H1 (cell line): ENCODE measurements at regions not wholly inside any gene's neighbourhood (a gene's known extent, or its start where the extent isn't known, plus 50 kb on each side); places are given as distances from the start of the nearest gene placed in this dataset.

Experiments used
- CTCF ChIA-PET: fragments of 300-600 bp; sonication (Branson Sonifier 250); formaldehyde crosslinking; loops from one replicate; lab custom pipeline; 2021; ENCODE audit not compliant: partially characterized antibody; lab: Charles Lee
- POLR2A ChIA-PET: fragments of 300-600 bp; sonication (Branson Sonifier 250); formaldehyde crosslinking; loops from one replicate; lab custom pipeline; 2021; ENCODE audit warnings: inconsistent platforms; ENCODE audit not compliant: partially characterized antibody; lab: Charles Lee
- DNase-seq, 2 experiments: peaks; one replicate each; pipeline versions ENCODE4 v3.0.0 to v3.0.0-alpha.2; 2010 to 2022; ENCODE audit warnings: low spot score in 2 of 2, low read depth in 1 of 2, mixed read lengths in 1 of 2
- FAIRE-seq: peaks from 2 replicates; lab custom pipeline; 2011; peaks lifted over from hg19 to GRCh38; lab: Jason Lieb, UNC
- H2AFZ ChIP-seq: 2 replicates; pipeline ENCODE4 v1.8.1; 2012; ENCODE audit warnings: low read length, inconsistent platforms
- H2AK5ac ChIP-seq: 2 replicates; pipeline ENCODE4 v1.6.1; 2013; ENCODE audit warnings: low read depth, low read length
- H2BK120ac ChIP-seq: replicated peaks from 2 replicates; pipeline ENCODE3; 2013; ENCODE audit warnings: low read depth, low read length, inconsistent platforms
- H2BK12ac ChIP-seq: 2 replicates; pipeline ENCODE4 v1.6.1; 2013; ENCODE audit warnings: low read depth, low read length
- H2BK15ac ChIP-seq: 2 replicates; pipeline ENCODE4 v1.6.1; 2013; ENCODE audit warnings: low read length
- H2BK20ac ChIP-seq: 2 replicates; pipeline ENCODE4 v1.6.1; 2013; ENCODE audit warnings: low read length
- H2BK5ac ChIP-seq: 2 replicates; pipeline ENCODE4 v1.6.1; 2013; ENCODE audit warnings: low read depth, low read length
- H3K14ac ChIP-seq: 2 replicates; pipeline ENCODE4 v1.6.1; 2013; ENCODE audit warnings: inconsistent platforms; ENCODE audit not compliant: insufficient read length
- H3K18ac ChIP-seq: 2 replicates; pipeline ENCODE4 v1.6.1; 2013; ENCODE audit warnings: low read length; ENCODE audit errors: extremely low read depth
- H3K23ac ChIP-seq: 2 replicates; pipeline ENCODE4 v1.6.1; 2013; ENCODE audit warnings: inconsistent platforms; ENCODE audit not compliant: insufficient read length
- H3K23me2 ChIP-seq: 2 replicates; pipeline ENCODE4 v1.6.1; 2013; ENCODE audit warnings: low read depth, low read length
- H3K27ac ChIP-seq: 2 replicates; pipeline ENCODE4 v1.6.1; 2011; ENCODE audit warnings: low read depth, low read length, inconsistent platforms
- H3K27me3 ChIP-seq, 4 experiments: replicated peaks in 1 of 4; 1 replicate in 1 of 4; 2 replicates in 3 of 4; pipeline versions ENCODE4 v1.6.1 to v1.8.1; 2011 to 2013; ENCODE audit warnings: low read length in 3 of 4, mild to moderate bottlenecking in 3 of 4, inconsistent platforms in 2 of 4, mixed read lengths in 2 of 4, moderate library complexity in 1 of 4; ENCODE audit not compliant: control insufficient read depth in 3 of 4, insufficient read depth in 3 of 4; ENCODE audit errors: extremely low read depth in 1 of 4
- H3K36me3 ChIP-seq, 4 experiments: 2 replicates each; pipeline versions ENCODE4 v1.6.1 to v1.8.1; 2011 to 2013; ENCODE audit warnings: mild to moderate bottlenecking in 4 of 4, low read length in 3 of 4, moderate library complexity in 2 of 4, control low read depth in 1 of 4, inconsistent platforms in 1 of 4; ENCODE audit not compliant: insufficient read depth in 4 of 4, control insufficient read depth in 2 of 4
- H3K4ac ChIP-seq: replicated peaks from 2 replicates; pipeline ENCODE3; 2013; ENCODE audit warnings: low read length, low read depth, mixed read lengths, inconsistent platforms; ENCODE audit not compliant: insufficient read length
- H3K4me1 ChIP-seq, 4 experiments: replicated peaks in 1 of 4; 1 replicate in 1 of 4; 2 replicates in 3 of 4; pipeline versions ENCODE4 v1.6.1 to v1.8.1; 2011 to 2013; ENCODE audit warnings: low read length in 3 of 4, inconsistent platforms in 2 of 4, mixed read lengths in 1 of 4; ENCODE audit not compliant: insufficient read depth in 4 of 4, control insufficient read depth in 3 of 4
- H3K4me2 ChIP-seq, 2 experiments: 2 replicates each; pipeline versions ENCODE4 v1.6.1 to v1.8.1; 2011 to 2013; ENCODE audit warnings: low read depth in 2 of 2, low read length in 2 of 2, control low read depth in 1 of 2, inconsistent platforms in 1 of 2, mild to moderate bottlenecking in 1 of 2; ENCODE audit not compliant: insufficient read depth in 1 of 2
- H3K4me3 ChIP-seq, 4 experiments: fragments of 200-600, 300-600 bp in 1 of 4; sonication (generic), shearing (Covaris generic), sonication (Bioruptor Twin) in 1 of 4; 2 replicates each; pipeline versions ENCODE4 v1.5.1 to v1.8.1; 2011 to 2016; ENCODE audit warnings: low read length in 4 of 4, low read depth in 3 of 4, control low read depth in 2 of 4, inconsistent platforms in 2 of 4, mild to moderate bottlenecking in 2 of 4, mixed read lengths in 1 of 4, moderate library complexity in 1 of 4; ENCODE audit not compliant: insufficient read depth in 2 of 4; ENCODE audit errors: extremely low read depth in 1 of 4
- H3K56ac ChIP-seq: replicated peaks from 2 replicates; pipeline ENCODE3; 2013; ENCODE audit warnings: low read depth, mild to moderate bottlenecking, mixed read lengths, low read length, inconsistent platforms; ENCODE audit not compliant: insufficient read length
- H3K79me1 ChIP-seq: 2 replicates; pipeline ENCODE4 v1.6.1; 2013; ENCODE audit warnings: low read depth, low read length, control low read depth
- H3K79me2 ChIP-seq, 2 experiments: 2 replicates each; pipeline versions ENCODE4 v1.6.1 to v1.8.1; 2012 to 2013; ENCODE audit warnings: low read length in 2 of 2, mild to moderate bottlenecking in 2 of 2, inconsistent platforms in 1 of 2; ENCODE audit not compliant: insufficient read depth in 2 of 2, control insufficient read depth in 1 of 2
- H3K9ac ChIP-seq, 4 experiments: replicated peaks in 1 of 4; 1 replicate in 1 of 4; 2 replicates in 3 of 4; pipeline versions ENCODE4 v1.6.1 to v1.8.1; 2011 to 2013; ENCODE audit warnings: low read depth in 3 of 4, low read length in 3 of 4, control low read depth in 2 of 4, mild to moderate bottlenecking in 2 of 4, moderate library complexity in 2 of 4, inconsistent platforms in 1 of 4; ENCODE audit errors: extremely low read depth in 1 of 4
- H3K9me3 ChIP-seq, 2 experiments: 2 replicates each; pipeline versions ENCODE4 v1.6.1 to v1.8.1; 2012 to 2013; ENCODE audit warnings: mild to moderate bottlenecking in 2 of 2, moderate library complexity in 2 of 2, control low read depth in 1 of 2, inconsistent platforms in 1 of 2, low read depth in 1 of 2, low read length in 1 of 2, mixed read lengths in 1 of 2; ENCODE audit not compliant: insufficient read depth in 2 of 2
- H4K20me1 ChIP-seq, 2 experiments: replicated peaks in 1 of 2; 2 replicates each; pipeline versions ENCODE3 to v1.8.1; 2011 to 2013; ENCODE audit warnings: inconsistent platforms in 2 of 2, low read length in 2 of 2, mild to moderate bottlenecking in 1 of 2; ENCODE audit not compliant: insufficient read depth in 2 of 2, control insufficient read depth in 1 of 2
- H4K5ac ChIP-seq: 2 replicates; pipeline ENCODE4 v1.6.1; 2013; ENCODE audit warnings: low read length, low read depth, mixed read lengths, inconsistent platforms; ENCODE audit not compliant: insufficient read length
- H4K8ac ChIP-seq: 2 replicates; pipeline ENCODE4 v1.8.0; 2013; ENCODE audit warnings: mild to moderate bottlenecking, moderate library complexity, low read length, inconsistent platforms; ENCODE audit not compliant: insufficient read depth; ENCODE audit errors: extremely low read depth
- H4K91ac ChIP-seq: replicated peaks from 2 replicates; pipeline ENCODE3; 2013; ENCODE audit warnings: low read length, mixed read lengths, inconsistent platforms; ENCODE audit not compliant: insufficient read length
- CBX8 ChIP-seq: fragments of 300-800, 300-1000 bp; sonication (generic); IDR thresholded peaks from 2 replicates; pipeline ENCODE4 v1.7.1; 2016; ENCODE audit warnings: low read depth, low read length, borderline replicate concordance
- EGR1 ChIP-seq: IDR thresholded peaks from 2 replicates; pipeline ENCODE4 v1.6.1; 2011; ENCODE audit warnings: low read depth, low read length, borderline replicate concordance
- NANOG ChIP-seq: IDR thresholded peaks from 2 replicates; pipeline ENCODE4 v1.6.1; 2011; ENCODE audit warnings: low read length, low read depth, mild to moderate bottlenecking, inconsistent platforms; ENCODE audit not compliant: insufficient read depth, poor library complexity, severe bottlenecking
- TAF7 ChIP-seq: optimal IDR thresholded peaks from 2 replicates; pipeline ENCODE3; 2011; ENCODE audit warnings: low read depth, mild to moderate bottlenecking, inconsistent platforms, low read length, moderate library complexity, borderline replicate concordance

DNA sequence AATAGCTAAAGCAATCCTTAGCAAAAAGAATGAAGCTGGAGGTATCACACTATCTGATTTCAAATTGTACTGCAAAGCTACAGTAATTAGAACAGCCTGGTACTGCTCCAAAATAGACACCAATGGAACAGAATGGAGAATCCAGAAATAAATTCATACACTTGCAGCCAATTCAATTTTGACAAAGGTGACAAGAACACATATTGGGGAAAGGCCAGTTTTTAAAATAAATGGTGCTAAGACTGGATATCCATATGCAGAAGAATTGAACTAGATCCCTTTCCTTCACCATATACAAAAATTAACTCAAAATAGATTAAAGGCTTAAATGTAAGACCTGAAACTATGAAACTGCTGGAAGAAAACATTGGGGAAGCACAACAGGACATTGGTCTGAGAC, 748.5 kb downstream of the DNAJB9 start:
- H2AK5ac ChIP-seq = no peak overlapping the region
- no peak overlapping the region for H3K4me2 ChIP-seq
- H4K91ac ChIP-seq = no peak overlapping the region
- H3K79me1 ChIP-seq = no peaks in the 10 kb centered on the region
- DNase-seq (no peak), FAIRE-seq (no peak)
- no peaks in the 10 kb centered on the region for H3K36me3 ChIP-seq
- no peak overlapping the region for H2BK120ac ChIP-seq
- CTCF ChIA-PET = interaction anchor here (1.2 kb wide), 1 partner anchor 14 kb away, joined by 3 read pairs; no protein-coding TSS in a partner anchor
- H3K27me3 ChIP-seq = no peaks in the 10 kb centered on the region
- H2AFZ ChIP-seq = no peak overlapping the region
- H3K9ac ChIP-seq = no peak overlapping the region
- no peaks in the 10 kb centered on the region for H3K23me2 ChIP-seq
- H2BK20ac ChIP-seq = no peak overlapping the region
- H3K56ac ChIP-seq = no peak overlapping the region
- H2BK12ac ChIP-seq = no peak overlapping the region
- no peaks in the 10 kb centered on the region for H3K9me3 ChIP-seq
- no peaks in the 10 kb centered on the region for H3K79me2 ChIP-seq
- H3K23ac ChIP-seq = no peak overlapping the region
- H4K20me1 ChIP-seq = no peaks in the 10 kb centered on the region
- H3K4ac ChIP-seq = no peak overlapping the region
- no peak overlapping the region for H2BK15ac ChIP-seq
- H3K4me3 ChIP-seq = no peak overlapping the region
- no peak overlapping the region for H3K27ac ChIP-seq
- no peak overlapping the region for H3K18ac ChIP-seq
- POLR2A ChIA-PET = no interaction called here
- H2BK5ac ChIP-seq = no peak overlapping the region
- H4K8ac ChIP-seq = no peak overlapping the region
- H4K5ac ChIP-seq = no peak overlapping the region
- H3K14ac ChIP-seq = no peak overlapping the region
- H3K4me1 ChIP-seq = no peaks in the 10 kb centered on the region
- TF ChIP-seq TAF7 = no peak
- no peak for TF ChIP-seq EGR1
- TF ChIP-seq CBX8 = no peak
- no peak for TF ChIP-seq NANOG
